ENCODE measurements at regions not wholly inside any gene's neighbourhood (a gene's known extent, or its start where the extent isn't known, plus 50 kb on each side); places are given as distances from the start of the nearest gene placed in this dataset.

GRCh38 chr13:90415902-90416301 is 931.6 kb upstream of the MIR17HG start:
- H3K27ac ChIP-seq = no peak overlapping the region
- no peak overlapping the region for H3K4me3 ChIP-seq
- TF ChIP-seq CTCF (IDR thresholded peaks at IDR 0.05) (no peak), POLR2A (IDR thresholded peaks at IDR 0.05) (no peak)
- intact Hi-C loops (cut with DNase I) = no loop called here
- no peaks in the 10 kb centered on the region for H3K4me1 ChIP-seq
- no peaks in the 10 kb centered on the region for H3K36me3 ChIP-seq
- H3K27me3 ChIP-seq = no peaks in the 10 kb centered on the region
- 48 to 57% methylated on average over 3 of the region's 3 CpGs for WGBS, 2 donors
- no peaks in the 10 kb centered on the region for H3K9me3 ChIP-seq
- DNase-seq = no peak

- TF ChIP-seq POLR2A (IDR thresholded peaks at IDR 0.05) (no peak), CTCF (IDR thresholded peaks at IDR 0.05) (no peak)
- no peak overlapping the region for H3K4me3 ChIP-seq
- no peaks in the 10 kb centered on the region for H3K4me1 ChIP-seq
- no peak for DNase-seq
- WGBS, 2 donors = 82 to 84% methylated on average over 5 of the region's 5 CpGs
- no peaks in the 10 kb centered on the region for H3K36me3 ChIP-seq
- H3K9me3 ChIP-seq = no peaks in the 10 kb centered on the region
- intact Hi-C loops (cut with DNase I) = no loop called here
- no peaks in the 10 kb centered on the region for H3K27me3 ChIP-seq
- no peak overlapping the region for H3K27ac ChIP-seq
Observed at GRCh38 chr13:90416519-90416918, 931.0 kb upstream of the MIR17HG start.

GRCh38 chr13:90416938-90417337 is 930.5 kb upstream of the MIR17HG start:
- TF ChIP-seq POLR2A (IDR thresholded peaks at IDR 0.05) (no peak), CTCF (IDR thresholded peaks at IDR 0.05) (no peak)
- DNase-seq = no peak
- intact Hi-C loops (cut with DNase I) = no loop called here
- no peaks in the 10 kb centered on the region for H3K27me3 ChIP-seq
- no peaks in the 10 kb centered on the region for H3K9me3 ChIP-seq
- 55 to 73% methylated on average over 1 of the region's 1 CpG for WGBS, 2 donors
- no peak overlapping the region for H3K4me3 ChIP-seq
- H3K36me3 ChIP-seq = no peaks in the 10 kb centered on the region
- no peak overlapping the region for H3K27ac ChIP-seq
- no peaks in the 10 kb centered on the region for H3K4me1 ChIP-seq

GRCh38 chr13:90420683-90421082 is 926.8 kb upstream of the MIR17HG start:
- intact Hi-C loops (cut with DNase I) = no loop called here
- no peaks in the 10 kb centered on the region for H3K36me3 ChIP-seq

More at GRCh38 chr13:90420683-90421082, 926.8 kb upstream of the MIR17HG start:
- TF ChIP-seq POLR2A (IDR thresholded peaks at IDR 0.05) (no peak), CTCF (IDR thresholded peaks at IDR 0.05) (no peak)
- no peak for DNase-seq
- Histone ChIP-seq H3K27ac (no peak overlapping the region), H3K9me3 (no peaks in the 10 kb centered on the region), H3K27me3 (no peaks in the 10 kb centered on the region), H3K4me3 (no peak overlapping the region), H3K4me1 (no peaks in the 10 kb centered on the region)
- 91 to 96% methylated on average over 2 of the region's 2 CpGs for WGBS, 2 donors

Measured in esophagus squamous epithelium (tissue), 5 donors.